Aorta (tissue), 5 donors: ENCODE measurements at regions not wholly inside any gene's neighbourhood (a gene's known extent, or its start where the extent isn't known, plus 50 kb on each side); places are given as distances from the start of the nearest gene placed in this dataset.

Experiments
- ATAC-seq: fragments of 200-7000 bp; cut with Tn5 transposase; one replicate; pipeline ENCODE4 v1.9.1; 2022; ENCODE audit warnings: moderate library complexity; ENCODE audit not compliant: low FRiP score
- DNase-seq, 2 donors: peaks; one replicate each; pipeline ENCODE4 v3.0.0-alpha.2; 2020
- H3K27ac ChIP-seq, 2 donors: one replicate each; pipeline ENCODE4 v1.5.1; 2013; ENCODE audit warnings: low read length in 2 of 2, mild to moderate bottlenecking in 2 of 2, moderate library complexity in 2 of 2, control low read depth in 1 of 2, inconsistent platforms in 1 of 2, low read depth in 1 of 2
- H3K27me3 ChIP-seq, 2 donors: one replicate each; pipeline ENCODE4 v1.6.1; 2013; ENCODE audit warnings: control low read depth in 1 of 2, low read length in 1 of 2, mild to moderate bottlenecking in 1 of 2, moderate library complexity in 1 of 2; ENCODE audit not compliant: insufficient read depth in 2 of 2, control insufficient read depth in 1 of 2
- H3K36me3 ChIP-seq, 2 donors: one replicate each; pipeline ENCODE4 v1.6.1; 2013; ENCODE audit warnings: control low read depth in 1 of 2, low read length in 1 of 2, mild to moderate bottlenecking in 1 of 2; ENCODE audit not compliant: insufficient read depth in 2 of 2, control insufficient read depth in 1 of 2
- H3K4me1 ChIP-seq, 2 donors: one replicate each; pipeline ENCODE4 v1.6.1; 2013; ENCODE audit warnings: low read length in 2 of 2, control low read depth in 1 of 2, mild to moderate bottlenecking in 1 of 2, moderate library complexity in 1 of 2; ENCODE audit not compliant: insufficient read depth in 2 of 2, control insufficient read depth in 1 of 2
- H3K4me3 ChIP-seq, 2 donors: one replicate each; pipeline ENCODE4 v1.5.1; 2013; ENCODE audit warnings: low read length in 2 of 2, control low read depth in 1 of 2, mild to moderate bottlenecking in 1 of 2
- H3K9me3 ChIP-seq: one replicate; pipeline ENCODE4 v1.6.1; 2013; ENCODE audit warnings: mild to moderate bottlenecking, low read length; ENCODE audit not compliant: control insufficient read depth
- WGBS, 2 donors: extraction: QIAGEN DNeasy Blood & Tissue Kit; methylation state at CpG; one replicate each; pipeline ENCODE4 v1.1.7; 2013; 5-methylcytosine and 5-hydroxymethylcytosine counted together
- intact Hi-C, 2 donors: fragments of 100-400 bp; cut with DNase I; formaldehyde crosslinking; loops; one replicate each; pipeline versions ENCODE4 v1.14.2 to v1.15.0; 2022
- donor health status: healthy with polysubstance abuse.
- donor health status: Bipolar disorder and iron deficiency.
- donor health status: DM: no; HTN: no; CAD: no.
- donor health status: DM: no; HTN: no; CAD: no.
- donor health status: DM: yes; HTN: yes; CAD: no.

DNA sequence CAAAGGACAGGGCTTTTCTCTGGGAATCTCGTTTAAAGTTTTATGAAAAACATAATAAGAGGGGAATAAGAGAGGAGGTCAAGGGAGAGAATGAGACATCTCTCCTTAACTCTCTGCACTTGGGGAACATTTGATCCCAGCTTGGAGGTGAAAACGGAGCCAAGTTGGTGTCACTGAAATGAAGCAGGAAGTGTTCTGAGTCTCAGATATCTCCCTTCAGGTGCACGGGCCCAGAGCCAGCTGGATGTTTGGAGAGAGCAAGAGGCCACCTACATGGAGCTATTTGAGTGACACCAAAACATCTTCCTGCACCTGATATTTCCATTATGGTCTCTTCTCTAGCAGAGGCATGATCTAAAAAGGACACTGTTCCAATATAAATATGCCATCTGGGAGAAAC lies 85.7 kb downstream of the BLID start:
- peaks cover 0 to 2% of the 10 kb centered on the region in 2 donors for H3K36me3 ChIP-seq
- no peak for ATAC-seq
- H3K27ac ChIP-seq: no peak overlapping the region
- no peak overlapping the region for H3K4me3 ChIP-seq
- WGBS, 2 donors: 84 to 90% methylated on average over 3 of the region's 3 CpGs
- H3K27me3 ChIP-seq: no peaks in the 10 kb centered on the region
- peaks cover 0 to 2% of the 10 kb centered on the region in 2 donors for H3K4me1 ChIP-seq
- H3K9me3 ChIP-seq: no peaks in the 10 kb centered on the region
- no peak for DNase-seq
- intact Hi-C loops: no loop called here

DNA sequence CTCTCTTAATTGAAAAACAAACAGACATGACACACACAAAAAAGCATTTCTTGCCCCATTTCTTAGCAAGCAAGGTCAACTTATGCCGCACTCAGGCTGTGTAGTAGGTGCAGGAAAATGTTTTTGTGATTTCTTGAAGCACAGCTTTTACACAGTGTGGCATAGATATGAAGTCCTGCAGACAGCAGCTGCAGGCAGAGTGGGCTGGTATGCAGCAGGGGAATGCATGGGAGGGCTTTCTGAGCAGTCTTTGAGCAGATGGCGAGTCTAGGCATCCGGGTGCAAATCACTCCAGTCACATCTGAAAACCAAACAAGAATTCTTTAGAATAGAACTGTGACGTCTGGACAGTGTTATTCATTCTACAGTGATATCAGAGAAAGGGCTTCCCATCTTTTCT lies 87.5 kb downstream of the BLID start:
- DNase-seq: no peak
- Histone ChIP-seq H3K36me3 (peaks cover 0 to 2% of the 10 kb centered on the region in 2 donors), H3K9me3 (no peaks in the 10 kb centered on the region), H3K4me3 (no peak overlapping the region), H3K27me3 (no peaks in the 10 kb centered on the region), H3K27ac (no peak overlapping the region), H3K4me1 (peaks cover 0 to 2% of the 10 kb centered on the region in 2 donors)
- no peak for ATAC-seq
- intact Hi-C loops: loop anchor here in 1 of 2 donors (5.0 kb wide), 1 partner anchor 74 kb away; no protein-coding TSS in a partner anchor
- WGBS, 2 donors: 82 to 83% methylated on average over 4 of the region's 4 CpGs

DNA sequence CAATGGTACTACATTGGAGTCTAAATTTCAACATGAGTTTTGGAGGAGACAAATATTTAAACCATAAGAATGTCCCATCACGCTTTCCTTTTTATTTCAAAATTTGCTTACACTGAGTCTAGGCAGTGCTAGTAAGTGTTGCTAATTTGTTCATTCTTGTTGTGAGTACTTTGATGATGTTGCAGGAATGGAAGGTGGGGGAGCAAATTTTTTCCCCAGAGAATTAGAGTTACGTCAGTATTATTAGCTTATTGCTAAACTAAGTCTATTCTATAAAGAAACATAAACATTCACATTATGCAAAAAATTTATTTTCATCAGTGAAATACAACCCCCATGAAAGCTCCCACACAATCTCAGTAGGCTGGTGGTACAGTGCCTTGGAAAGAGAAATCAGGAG lies 88.0 kb downstream of the BLID start:
- peaks cover 0 to 2% of the 10 kb centered on the region in 2 donors for H3K36me3 ChIP-seq
- no peak overlapping the region for H3K27ac ChIP-seq
- no peaks in the 10 kb centered on the region for H3K27me3 ChIP-seq
- 95 to 97% methylated on average over 2 of the region's 2 CpGs for WGBS, 2 donors
- intact Hi-C loops: loop anchor here in 1 of 2 donors (5.0 kb wide), 1 partner anchor 74 kb away; no protein-coding TSS in a partner anchor
- H3K4me3 ChIP-seq: no peak overlapping the region
- ATAC-seq (no peak), DNase-seq (no peak)
- no peaks in the 10 kb centered on the region for H3K9me3 ChIP-seq
- H3K4me1 ChIP-seq: peaks cover 0 to 2% of the 10 kb centered on the region in 2 donors

DNA sequence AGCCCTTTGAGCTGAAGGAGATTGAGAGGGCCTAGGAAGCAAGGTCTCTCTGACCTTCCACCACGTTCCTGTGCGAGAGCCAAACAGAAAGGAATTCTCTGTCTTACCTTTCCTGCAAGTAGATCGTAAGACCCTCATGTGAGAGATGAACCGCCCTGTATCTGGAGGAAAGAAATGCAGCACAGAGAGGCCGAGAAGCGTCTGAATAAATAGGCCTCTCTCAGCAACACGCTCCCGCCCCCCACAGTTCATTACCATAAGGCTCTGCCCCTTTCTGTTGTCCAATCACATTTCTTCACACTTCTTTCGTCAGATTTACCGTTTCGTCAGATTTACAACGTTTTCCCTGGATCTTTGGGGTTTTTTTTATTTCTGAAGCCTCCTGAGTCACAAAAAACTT lies 90.3 kb downstream of the BLID start:
- Histone ChIP-seq H3K9me3 (no peaks in the 10 kb centered on the region), H3K27me3 (no peaks in the 10 kb centered on the region), H3K27ac (no peak overlapping the region), H3K4me1 (peaks cover 0 to 2% of the 10 kb centered on the region in 2 donors), H3K36me3 (peaks cover 0 to 2% of the 10 kb centered on the region in 2 donors), H3K4me3 (no peak overlapping the region)
- ATAC-seq (no peak), DNase-seq (no peak)
- intact Hi-C loops: loop anchor here in 1 of 2 donors (5.0 kb wide), 1 partner anchor 77 kb away; no protein-coding TSS in a partner anchor
- WGBS, 2 donors: 95 to 97% methylated on average over 12 of the region's 12 CpGs

DNA sequence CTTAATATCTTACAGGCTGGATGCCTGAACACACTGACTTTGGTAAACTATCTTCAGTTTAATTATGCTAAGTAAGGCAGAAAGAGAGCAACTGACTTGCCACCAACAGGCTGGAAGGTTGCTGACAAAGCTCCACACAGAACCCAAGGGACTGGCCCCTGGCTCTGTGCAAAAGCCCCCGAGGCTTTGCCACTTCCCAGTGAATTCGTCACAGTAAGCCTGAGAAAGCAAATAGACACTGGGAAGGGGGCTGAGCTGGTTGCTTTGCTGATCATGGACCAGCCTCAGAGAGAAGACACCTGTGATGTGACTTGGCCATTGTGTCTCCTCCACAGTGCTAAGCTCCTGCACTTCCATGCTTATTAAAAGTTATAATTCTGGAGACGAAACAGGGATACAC lies 91.7 kb downstream of the BLID start:
- Histone ChIP-seq H3K27me3 (no peaks in the 10 kb centered on the region), H3K4me1 (no peaks in the 10 kb centered on the region), H3K36me3 (peaks cover 0 to 2% of the 10 kb centered on the region in 2 donors), H3K4me3 (no peak overlapping the region), H3K9me3 (no peaks in the 10 kb centered on the region), H3K27ac (peak overlapping the region in 1 of 2 donors; percentile 54)
- DNase-seq (no peak), ATAC-seq (no peak)
- WGBS, 2 donors: 23 to 41% methylated on average over 3 of the region's 3 CpGs
- intact Hi-C loops: loop anchor here (5.0 kb wide), 4 partner anchors 73 to 483 kb away; no protein-coding TSS in a partner anchor

DNA sequence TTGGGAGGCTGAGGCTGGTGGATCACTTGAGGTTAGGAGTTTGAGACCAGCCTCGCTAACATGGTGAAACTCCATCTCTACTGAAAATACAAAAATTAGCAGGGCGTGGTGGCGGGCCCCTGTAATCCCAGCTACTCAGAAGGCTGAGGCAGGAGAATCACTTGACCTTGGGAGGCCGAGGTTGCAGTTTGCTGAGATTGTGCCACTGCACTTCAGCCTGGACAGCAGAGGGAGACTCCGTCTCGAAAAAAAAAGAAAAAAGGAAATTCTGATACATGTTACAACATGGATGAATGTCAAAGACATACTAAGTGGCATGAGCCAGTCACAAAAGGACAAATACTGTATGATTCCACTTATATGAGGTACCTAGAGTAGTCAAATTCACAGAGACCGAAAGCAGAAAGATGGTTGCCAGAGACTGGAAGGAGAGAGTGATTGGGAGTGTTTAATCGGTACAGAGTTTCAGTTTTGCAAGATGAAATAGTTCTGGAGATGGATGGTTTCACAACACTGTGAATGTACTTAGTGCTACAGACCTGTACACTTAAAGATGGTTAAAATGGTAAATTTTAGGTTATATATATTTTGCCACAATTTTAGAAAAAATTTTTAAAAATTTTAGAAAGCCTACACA lies 92.3 kb downstream of the BLID start:
- Histone ChIP-seq H3K4me3 (peak overlapping the region in 1 of 2 donors; percentile 41), H3K36me3 (peaks cover 0 to 2% of the 10 kb centered on the region in 2 donors), H3K4me1 (no peaks in the 10 kb centered on the region), H3K27ac (no peak overlapping the region), H3K27me3 (no peaks in the 10 kb centered on the region), H3K9me3 (no peaks in the 10 kb centered on the region)
- 81 to 85% methylated on average over 8 of the region's 8 CpGs for WGBS, 2 donors
- DNase-seq: no peak
- ATAC-seq: peak; percentile 59
- intact Hi-C loops: loop anchor here (5.0 kb wide), 4 partner anchors 74 to 484 kb away; no protein-coding TSS in a partner anchor

DNA sequence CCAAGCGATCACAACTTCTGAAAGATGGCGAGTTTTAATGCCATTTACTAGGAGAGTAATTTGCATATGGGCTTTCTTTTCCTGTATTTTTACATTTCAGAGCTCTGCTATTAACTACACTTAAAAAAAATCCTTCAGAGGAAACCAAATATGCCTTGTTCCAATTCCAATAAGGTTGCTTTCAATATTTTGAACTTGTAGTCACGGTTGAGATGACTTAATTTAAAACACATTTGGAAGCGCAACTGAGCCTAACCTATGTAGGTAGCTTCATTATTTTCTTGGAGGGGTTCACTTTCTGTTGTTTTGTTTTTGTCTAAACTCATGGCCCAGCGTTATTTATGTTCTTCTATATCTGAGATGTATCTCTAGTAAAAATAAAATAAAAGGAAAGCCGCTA lies 93.4 kb downstream of the BLID start:
- no peak overlapping the region for H3K4me3 ChIP-seq
- no peak overlapping the region for H3K27ac ChIP-seq
- ATAC-seq (no peak), DNase-seq (no peak)
- WGBS, 2 donors: 94% methylated on average over 6 of the region's 6 CpGs
- H3K36me3 ChIP-seq: no peaks in the 10 kb centered on the region
- no peaks in the 10 kb centered on the region for H3K4me1 ChIP-seq
- H3K9me3 ChIP-seq: no peaks in the 10 kb centered on the region
- H3K27me3 ChIP-seq: no peaks in the 10 kb centered on the region
- intact Hi-C loops: loop anchor here (5.0 kb wide), 4 partner anchors 75 to 485 kb away; no protein-coding TSS in a partner anchor

DNA sequence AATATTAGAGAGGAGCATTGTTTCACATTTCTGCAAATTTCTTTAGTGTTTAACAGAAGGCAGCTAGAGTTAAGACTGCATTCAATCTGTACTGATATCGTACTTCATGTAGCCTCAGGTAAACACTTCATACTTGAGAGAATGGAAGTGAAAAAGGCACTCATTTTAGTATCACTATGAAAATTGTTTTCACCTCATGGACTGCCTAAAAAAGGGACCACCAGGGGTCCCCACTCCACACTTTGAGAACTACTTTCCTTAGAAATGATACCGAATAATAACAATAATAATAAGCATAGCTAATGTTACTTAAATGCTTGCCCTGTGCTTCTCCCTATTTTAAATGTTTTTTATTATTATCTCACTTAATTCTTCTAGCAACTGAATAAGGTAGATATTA lies 95.1 kb downstream of the BLID start:
- Histone ChIP-seq H3K27ac (no peak overlapping the region), H3K36me3 (no peaks in the 10 kb centered on the region), H3K4me3 (no peak overlapping the region), H3K4me1 (no peaks in the 10 kb centered on the region), H3K27me3 (no peaks in the 10 kb centered on the region), H3K9me3 (no peaks in the 10 kb centered on the region)
- no peak for DNase-seq
- intact Hi-C loops: loop anchor here (5.0 kb wide), 4 partner anchors 76 to 486 kb away; no protein-coding TSS in a partner anchor
- 20 to 25% methylated on average over 2 of the region's 2 CpGs for WGBS, 2 donors
- ATAC-seq: no peak
